ENCODE measurements at regions not wholly inside any gene's neighbourhood (a gene's known extent, or its start where the extent isn't known, plus 50 kb on each side); places are given as distances from the start of the nearest gene placed in this dataset.

DNA sequence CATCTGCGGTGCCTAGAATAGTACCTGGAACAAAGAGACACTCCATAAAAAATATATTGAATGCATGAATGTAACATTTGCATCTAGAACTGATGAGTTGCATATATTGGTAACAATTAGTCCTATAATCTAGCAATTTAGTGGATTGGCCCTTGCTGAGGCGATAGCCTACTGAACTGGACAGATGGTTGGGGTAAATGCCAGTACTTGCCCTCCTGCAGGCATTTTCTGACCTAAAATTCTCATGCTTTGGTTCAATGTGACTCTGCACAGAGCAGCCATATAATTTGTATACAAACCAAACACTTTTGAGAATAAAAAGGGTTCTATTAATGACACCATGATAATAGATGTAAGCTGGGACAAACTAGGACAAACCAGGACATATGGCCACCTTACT, 313.6 kb downstream of the OLFM3 start:
- TF ChIP-seq CTCF (IDR thresholded peaks at IDR 0.05): no peak
- DNase-seq (ENCODE audit: low spot score): no peak
- Histone ChIP-seq H3K27ac (no peak overlapping the region), H3K4me3 (no peak overlapping the region)

DNA sequence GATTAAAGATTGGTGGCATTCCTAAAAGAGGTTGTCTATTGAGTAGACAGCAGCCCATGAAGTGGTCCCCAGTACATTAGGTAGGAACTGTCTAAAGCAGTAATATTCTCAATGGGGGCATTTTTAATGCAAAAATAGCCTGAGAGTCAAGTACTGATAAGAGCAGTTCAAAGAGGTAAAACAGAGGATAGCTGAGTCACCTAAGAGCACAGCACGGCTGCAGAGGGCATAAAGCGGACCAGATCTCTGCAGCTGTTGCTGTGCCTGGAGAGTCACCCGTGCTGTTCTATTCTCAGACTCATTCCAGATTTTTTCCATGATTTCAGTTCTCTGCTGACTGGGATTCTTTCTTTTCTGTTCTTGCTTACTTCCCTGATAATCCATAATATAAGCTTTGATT, 313.2 kb downstream of the OLFM3 start:
- DNase-seq (ENCODE audit: low spot score): no peak
- no peak overlapping the region for H3K27ac ChIP-seq
- no peak overlapping the region for H3K4me3 ChIP-seq
- no peak for TF ChIP-seq CTCF (IDR thresholded peaks at IDR 0.05)

DNA sequence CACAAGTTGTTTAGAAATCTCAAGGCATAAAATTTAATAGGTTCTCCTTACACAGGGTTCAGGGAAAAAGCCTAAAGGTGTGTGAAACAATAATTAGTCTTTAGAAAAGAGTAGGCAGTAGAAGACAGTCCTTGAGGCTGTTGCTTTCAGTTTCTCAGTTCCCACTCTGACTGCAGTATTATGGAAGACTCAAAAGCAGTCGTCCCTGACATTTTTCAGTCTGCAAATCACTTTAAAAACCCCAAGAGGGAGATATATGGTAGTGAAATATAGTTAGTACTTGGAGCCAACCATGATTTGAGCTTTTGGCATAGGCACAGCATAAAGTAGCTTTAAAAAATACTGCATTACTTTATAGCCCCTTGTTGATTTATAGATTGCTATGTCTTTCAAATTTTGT, 299.7 kb downstream of the OLFM3 start:
- DNase-seq (ENCODE audit: low spot score): no peak
- TF ChIP-seq CTCF (IDR thresholded peaks at IDR 0.05): no peak
- Histone ChIP-seq H3K27ac (no peak overlapping the region), H3K4me3 (no peak overlapping the region)

GRCh38 chr1:101698681-101699080, 298.0 kb downstream of the OLFM3 start:
- DNase-seq (ENCODE audit: low spot score): no peak
- no peak overlapping the region for H3K4me3 ChIP-seq
- TF ChIP-seq CTCF (IDR thresholded peaks at IDR 0.05): no peak
- H3K27ac ChIP-seq: no peak overlapping the region

- DNase-seq (ENCODE audit: low spot score): no peak
Measured at GRCh38 chr1:101704895-101705294, 291.8 kb downstream of the OLFM3 start.

GRCh38 chr1:101706366-101706765, 290.4 kb downstream of the OLFM3 start:
- no peak overlapping the region for H3K27ac ChIP-seq
- no peak for TF ChIP-seq CTCF (IDR thresholded peaks at IDR 0.05)
- DNase-seq (ENCODE audit: low spot score): no peak
- H3K4me3 ChIP-seq: no peak overlapping the region

More at GRCh38 chr1:101704895-101705294, 291.8 kb downstream of the OLFM3 start:
- no peak overlapping the region for H3K4me3 ChIP-seq
- no peak overlapping the region for H3K27ac ChIP-seq
- no peak for TF ChIP-seq CTCF (IDR thresholded peaks at IDR 0.05)

- Histone ChIP-seq H3K27ac (no peak overlapping the region), H3K4me3 (no peak overlapping the region)
- no peak for TF ChIP-seq CTCF (IDR thresholded peaks at IDR 0.05)
- no peak for DNase-seq (ENCODE audit: low spot score)
Measured at GRCh38 chr1:101709721-101710120, 287.0 kb downstream of the OLFM3 start.
